Adrenal gland (tissue), 9 donors: ENCODE measurements at regions not wholly inside any gene's neighbourhood (a gene's known extent, or its start where the extent isn't known, plus 50 kb on each side); places are given as distances from the start of the nearest gene placed in this dataset.

Source experiments
- DNase-seq, 7 donors: peaks; one replicate each; pipeline ENCODE4 v3.0.0-alpha.2; 2019 to 2020
- H3K27ac ChIP-seq, 5 donors: fragments of 200-600 bp; sonication (generic) in 4 of 5; 1 replicate in 3 of 5; 2 replicates in 2 of 5; pipeline versions ENCODE4 v1.5.1 to v1.8.0; 2016 to 2020; ENCODE audit warnings: mild to moderate bottlenecking in 1 of 5
- H3K27me3 ChIP-seq: fragments of 200-600 bp; 2 replicates; pipeline ENCODE4 v1.8.0; 2021
- H3K36me3 ChIP-seq, 2 donors: fragments of 200-600 bp; replicated peaks in 1 of 2; 1 replicate in 1 of 2; 2 replicates in 1 of 2; pipeline versions ENCODE4 v1.5.1 to v1.8.0; 2018 to 2022
- H3K4me1 ChIP-seq, 2 donors: fragments of 200-600 bp; replicated peaks in 1 of 2; 1 replicate in 1 of 2; 2 replicates in 1 of 2; pipeline versions ENCODE4 v1.5.1 to v1.8.0; 2018 to 2021
- H3K4me3 ChIP-seq, 4 donors: fragments of 200-600 bp; sonication (generic) in 3 of 4; one replicate each; pipeline ENCODE4 v1.5.1; 2016 to 2018
- H3K9me3 ChIP-seq, 3 donors: fragments of 200-600 bp; sonication (generic) in 1 of 3; replicated peaks in 1 of 3; 1 replicate in 2 of 3; 2 replicates in 1 of 3; pipeline versions ENCODE4 v1.5.1 to v1.8.0; 2016 to 2021
- POLR2A ChIP-seq, 2 donors: fragments of 450-650 bp; IDR thresholded peaks; one replicate each; pipeline ENCODE4 v1.6.1; 2017; ENCODE audit warnings: antibody characterized with exemption in 2 of 2, mild to moderate bottlenecking in 2 of 2, moderate library complexity in 1 of 2
- whole genome bisulfite sequencing, 4 donors: extraction: QIAGEN DNeasy Blood & Tissue Kit in 2 of 4; methylation state at CpG; one replicate each; pipeline versions ENCODE4 v1.1.5 to v1.1.7; 2013 to 2017; 5-methylcytosine and 5-hydroxymethylcytosine counted together
- intact Hi-C, 2 donors: fragments of 100-400 bp; cut with DNase I; formaldehyde crosslinking; loops; one replicate each; pipeline versions ENCODE4 v1.14.1 to v1.15.0; 2022 to 2023
- TF ChIP-seq, protein P1 (sequence below), 6 experiments: fragments of 450-650 bp in 4 of 6; fragments of 200-600 bp in 2 of 6; sonication (generic) in 1 of 6; IDR thresholded peaks; 1 replicate in 5 of 6; 2 replicates in 1 of 6; pipeline versions ENCODE4 v1.5.1 to v1.8.0; 2016 to 2021; ENCODE audit warnings: antibody characterized with exemption in 6 of 6, mild to moderate bottlenecking in 2 of 6, moderate library complexity in 1 of 6
- donor health status: healthy with polysubstance abuse.
- donor health status: Bipolar disorder and iron deficiency.
- donor health status: DM: yes; HTN: yes; CAD: no.
- donor health status: DM: no; HTN: no; CAD: no.
- donor health status: DM: no; HTN: no; CAD: no.

DNA sequence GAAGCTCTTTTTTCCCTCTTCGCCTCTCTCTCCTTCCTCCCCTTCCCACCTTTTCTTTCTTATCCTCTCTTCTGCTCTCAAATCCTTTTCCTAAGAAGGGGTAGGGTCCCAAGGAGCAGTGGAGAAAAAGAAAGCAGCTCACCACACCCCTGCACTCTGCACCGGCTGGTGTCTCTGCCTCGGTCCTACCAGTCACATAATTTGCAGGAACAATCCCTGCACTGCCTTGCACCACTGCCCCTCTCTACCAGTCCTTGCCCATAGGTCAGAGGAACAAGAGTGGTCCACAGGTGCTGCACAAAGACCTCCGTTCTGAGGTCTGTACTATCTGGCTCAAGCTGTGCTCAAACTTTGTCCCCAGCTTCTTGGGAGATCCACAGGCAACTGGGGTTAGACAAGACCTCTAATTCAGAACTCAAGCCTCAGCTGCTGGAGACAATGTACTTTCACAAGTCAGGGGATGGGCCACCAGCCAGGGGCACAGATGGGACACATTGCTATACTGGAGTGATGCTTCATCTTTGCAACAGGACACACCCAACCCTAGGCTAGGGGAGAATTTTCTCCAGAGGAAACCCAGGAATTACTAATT lies 125.4 kb upstream of the ZNF507 start:
- Histone ChIP-seq H3K4me3 (no peak overlapping the region), H3K4me1 (no peaks in the 10 kb centered on the region), H3K36me3 (no peaks in the 10 kb centered on the region), H3K27ac (no peak overlapping the region), H3K9me3 (no peaks in the 10 kb centered on the region), H3K27me3 (peaks cover 6% of the 10 kb centered on the region)
- intact Hi-C loops, result loop anchor here (5.0 to 10.0 kb wide), 4 partner anchors 545 to 1538 kb away; no protein-coding TSS in a partner anchor
- no peak for DNase-seq
- WGBS, 4 donors, result 74 to 78% (median 76%) methylated on average over 3 to 4 of the region's 4 CpGs
- no peak for TF ChIP-seq POLR2A (IDR thresholded peaks at IDR 0.05)
- TF ChIP-seq, protein P1, sequence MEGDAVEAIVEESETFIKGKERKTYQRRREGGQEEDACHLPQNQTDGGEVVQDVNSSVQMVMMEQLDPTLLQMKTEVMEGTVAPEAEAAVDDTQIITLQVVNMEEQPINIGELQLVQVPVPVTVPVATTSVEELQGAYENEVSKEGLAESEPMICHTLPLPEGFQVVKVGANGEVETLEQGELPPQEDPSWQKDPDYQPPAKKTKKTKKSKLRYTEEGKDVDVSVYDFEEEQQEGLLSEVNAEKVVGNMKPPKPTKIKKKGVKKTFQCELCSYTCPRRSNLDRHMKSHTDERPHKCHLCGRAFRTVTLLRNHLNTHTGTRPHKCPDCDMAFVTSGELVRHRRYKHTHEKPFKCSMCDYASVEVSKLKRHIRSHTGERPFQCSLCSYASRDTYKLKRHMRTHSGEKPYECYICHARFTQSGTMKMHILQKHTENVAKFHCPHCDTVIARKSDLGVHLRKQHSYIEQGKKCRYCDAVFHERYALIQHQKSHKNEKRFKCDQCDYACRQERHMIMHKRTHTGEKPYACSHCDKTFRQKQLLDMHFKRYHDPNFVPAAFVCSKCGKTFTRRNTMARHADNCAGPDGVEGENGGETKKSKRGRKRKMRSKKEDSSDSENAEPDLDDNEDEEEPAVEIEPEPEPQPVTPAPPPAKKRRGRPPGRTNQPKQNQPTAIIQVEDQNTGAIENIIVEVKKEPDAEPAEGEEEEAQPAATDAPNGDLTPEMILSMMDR (IDR thresholded peaks at IDR 0.05), result no peak

DNA sequence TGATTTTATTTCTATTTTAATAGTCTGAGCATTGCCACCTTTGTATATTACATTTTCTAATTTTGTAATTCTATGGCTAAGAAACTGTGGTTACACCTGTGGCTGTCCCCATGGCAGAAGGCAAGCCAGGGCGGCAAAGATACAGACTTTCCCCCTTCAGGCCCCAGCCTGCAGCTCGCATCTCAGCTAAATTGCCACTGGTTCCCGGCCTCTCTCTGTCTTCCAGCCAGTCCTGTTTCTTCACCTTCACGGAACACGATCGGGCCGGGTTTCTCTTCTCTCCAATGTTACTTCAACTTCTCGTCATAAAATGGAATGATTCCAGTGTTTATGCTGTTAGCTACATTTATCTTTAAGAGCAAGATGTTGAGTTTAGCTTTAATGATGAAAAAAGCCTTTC lies 124.5 kb upstream of the ZNF507 start:
- no peak for DNase-seq
- Histone ChIP-seq H3K27ac (no peak overlapping the region), H3K36me3 (no peaks in the 10 kb centered on the region), H3K27me3 (peaks cover 7% of the 10 kb centered on the region), H3K4me1 (no peaks in the 10 kb centered on the region), H3K4me3 (no peak overlapping the region), H3K9me3 (no peaks in the 10 kb centered on the region)
- TF ChIP-seq, protein P1 (IDR thresholded peaks at IDR 0.05), result no peak
- TF ChIP-seq POLR2A (IDR thresholded peaks at IDR 0.05), result no peak
- intact Hi-C loops, result loop anchor here (5.0 to 10.0 kb wide), 4 partner anchors 546 to 1539 kb away; no protein-coding TSS in a partner anchor
- WGBS, 4 donors, result 85 to 91% (median 88%) methylated on average over 8 of the region's 8 CpGs

DNA sequence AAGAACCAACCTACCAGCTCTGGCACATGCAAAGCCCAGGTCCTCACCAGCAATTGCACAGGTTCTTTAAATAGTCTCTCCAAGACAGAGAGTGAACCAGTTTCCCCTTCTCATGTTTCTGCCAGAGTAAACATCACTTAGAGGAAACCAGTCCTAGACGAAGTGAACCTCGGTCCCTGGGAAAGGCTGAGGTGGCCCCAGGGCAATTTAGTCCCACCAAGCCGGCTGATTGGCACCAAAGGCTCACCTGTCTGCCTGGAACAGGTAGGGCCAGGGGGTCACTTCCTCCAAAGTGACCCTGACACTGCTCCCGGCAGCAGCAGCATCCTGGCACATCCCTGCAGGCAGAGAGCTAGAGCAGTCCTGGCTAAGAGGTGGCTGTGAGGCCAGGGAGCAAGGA lies 122.9 kb upstream of the ZNF507 start:
- TF ChIP-seq, protein P1 (IDR thresholded peaks at IDR 0.05), result no peak
- TF ChIP-seq POLR2A (IDR thresholded peaks at IDR 0.05), result no peak
- Histone ChIP-seq H3K4me3 (no peak overlapping the region), H3K36me3 (no peaks in the 10 kb centered on the region), H3K27me3 (peaks cover 17% of the 10 kb centered on the region), H3K4me1 (no peaks in the 10 kb centered on the region), H3K9me3 (no peaks in the 10 kb centered on the region), H3K27ac (no peak overlapping the region)
- intact Hi-C loops, result loop anchor here (5.0 to 10.0 kb wide), 4 partner anchors 548 to 1540 kb away; no protein-coding TSS in a partner anchor
- 40 to 61% (median 51%) methylated on average over 3 to 4 of the region's 4 CpGs for WGBS, 4 donors
- DNase-seq, result no peak

DNA sequence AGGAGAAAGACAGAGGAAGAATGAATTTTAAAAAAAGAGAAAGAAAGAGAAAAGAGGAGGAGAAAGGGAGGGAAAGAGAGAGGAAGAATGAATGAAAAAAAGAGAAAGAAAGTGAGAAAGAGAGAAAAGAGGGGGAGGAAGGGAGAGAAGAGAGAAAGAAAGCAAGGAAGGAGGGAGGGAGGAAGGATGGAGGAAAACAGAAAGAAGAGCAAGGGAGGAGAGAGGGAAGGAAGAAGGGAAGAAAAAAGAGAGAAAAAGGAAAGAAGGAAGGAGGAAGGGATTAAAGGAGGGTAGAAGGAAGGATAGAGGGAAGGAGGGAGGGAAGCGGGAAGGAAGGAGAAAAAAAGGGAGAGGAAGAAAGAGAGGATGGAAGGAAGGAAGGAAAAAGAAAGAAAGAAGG lies 122.3 kb upstream of the ZNF507 start:
- 61 to 90% (median 81%) methylated on average over 1 of the region's 1 CpG for WGBS, 4 donors
- Histone ChIP-seq H3K27ac (no peak overlapping the region), H3K4me3 (no peak overlapping the region), H3K9me3 (no peaks in the 10 kb centered on the region), H3K27me3 (peaks cover 18% of the 10 kb centered on the region), H3K4me1 (no peaks in the 10 kb centered on the region), H3K36me3 (no peaks in the 10 kb centered on the region)
- TF ChIP-seq, protein P1 (IDR thresholded peaks at IDR 0.05), result no peak
- TF ChIP-seq POLR2A (IDR thresholded peaks at IDR 0.05), result no peak
- no peak for DNase-seq
- intact Hi-C loops, result loop anchor here (5.0 to 10.0 kb wide), 4 partner anchors 548 to 1541 kb away; no protein-coding TSS in a partner anchor
